Retina (tissue), 1 donor: ENCODE measurements at regions not wholly inside any gene's neighbourhood (a gene's known extent, or its start where the extent isn't known, plus 50 kb on each side); places are given as distances from the start of the nearest gene placed in this dataset.
"Not testable (repeated sequence)": the region's sequence is repeated elsewhere in the genome, so short reads cannot be mapped to it uniquely, and the experiment has no call there.

Source experiments
- DNase-seq: peaks from one replicate; pipeline ENCODE4 v3.0.0-alpha.2; 2016

DNA sequence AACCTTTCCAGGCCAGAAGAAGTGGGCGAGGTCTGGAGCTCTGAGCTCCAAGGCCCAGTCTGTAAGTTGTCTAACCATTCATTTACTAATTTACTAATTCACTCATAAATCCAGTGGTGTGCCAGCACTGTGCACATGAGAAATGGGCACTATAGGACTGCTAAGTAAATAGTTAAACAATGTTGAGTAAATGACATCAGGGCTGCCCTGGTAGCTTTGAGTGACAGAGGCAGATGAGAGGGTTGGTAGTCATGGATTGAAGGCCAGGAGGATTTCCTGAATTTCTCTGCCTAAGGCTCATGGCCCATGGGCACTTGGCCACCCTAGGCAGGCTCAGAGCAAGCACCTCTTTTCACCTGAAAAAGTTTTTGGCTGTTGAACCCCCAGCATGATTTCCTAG is 216.9 kb upstream of the RXFP2 start:
- no peak for DNase-seq

DNA sequence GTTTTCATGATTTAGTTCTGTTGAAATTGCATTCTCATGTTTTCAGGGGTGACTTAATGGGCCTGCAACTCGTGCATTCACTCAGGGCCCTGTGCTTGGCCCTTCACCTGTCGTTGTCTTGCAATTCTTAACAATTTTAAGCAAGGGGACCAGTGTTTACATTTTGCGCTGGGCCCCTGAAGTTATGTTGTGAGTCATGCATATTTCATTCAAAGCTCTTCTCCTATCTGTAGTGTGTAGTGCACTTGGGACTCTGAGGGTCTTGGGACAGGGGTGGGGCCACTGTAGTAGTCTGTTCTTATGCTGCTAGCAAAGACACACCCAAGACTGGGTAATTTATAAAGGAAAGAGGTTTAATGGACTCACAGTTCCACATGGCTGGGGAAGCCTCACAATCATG is 211.2 kb upstream of the RXFP2 start:
- no peak for DNase-seq

DNA sequence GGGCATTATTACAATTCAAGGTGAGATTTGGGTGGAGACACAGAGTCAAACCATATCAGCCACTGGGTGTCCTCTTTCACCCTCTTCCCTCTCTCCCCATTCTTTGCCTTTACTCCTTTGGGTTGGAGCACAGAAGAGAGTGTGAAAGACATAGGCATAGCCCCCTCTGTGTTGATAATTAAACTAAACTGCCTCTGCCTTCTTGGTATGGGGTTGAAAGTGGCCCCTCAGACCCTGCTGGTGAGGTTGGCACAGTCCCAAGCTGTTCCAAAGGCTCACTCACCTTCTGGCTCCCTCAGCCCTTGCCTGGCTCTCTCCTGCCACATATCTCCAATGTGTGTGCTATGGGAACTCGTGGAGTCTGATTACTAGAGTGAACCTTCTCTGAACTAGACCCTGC is 210.6 kb upstream of the RXFP2 start:
- no peak for DNase-seq

DNA sequence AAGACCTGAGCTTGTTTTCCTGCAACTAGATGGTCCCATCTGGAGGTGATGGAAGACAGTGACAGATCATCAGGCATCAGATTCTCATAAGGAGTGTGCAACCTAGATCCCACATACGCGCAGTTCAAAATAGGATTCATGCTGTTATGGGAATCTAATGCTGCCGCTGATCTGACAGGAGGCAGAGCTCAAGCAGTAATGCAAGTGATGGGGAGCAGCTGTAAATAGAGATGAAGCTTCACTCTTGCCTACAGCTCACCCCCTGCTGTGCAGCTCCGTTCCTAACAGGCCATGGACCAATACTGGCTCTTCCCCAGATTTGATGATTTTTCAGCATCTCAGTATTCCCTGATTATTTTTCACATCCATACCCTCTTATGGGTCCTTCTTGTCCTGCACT is 208.4 kb upstream of the RXFP2 start:
- DNase-seq, result peak; percentile 38

DNA sequence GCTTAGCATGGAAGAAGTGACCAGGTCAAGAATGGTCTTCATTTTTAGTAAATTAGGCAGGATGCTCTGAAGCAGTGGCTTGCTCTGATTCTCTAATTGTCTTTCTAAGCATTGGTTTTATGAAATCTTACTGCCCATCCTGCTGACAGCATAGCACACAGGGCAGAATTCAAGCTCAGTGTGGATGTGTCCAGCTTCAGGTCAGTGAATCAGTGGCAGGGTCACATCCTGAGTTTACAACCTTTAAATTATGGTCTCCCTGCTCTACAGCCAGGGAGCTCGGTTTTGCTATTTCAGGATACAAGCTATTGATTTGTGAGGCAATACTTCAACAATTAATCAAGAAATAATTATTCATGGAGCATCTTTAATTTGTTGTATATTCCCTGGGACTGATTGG is 202.3 kb upstream of the RXFP2 start:
- no peak for DNase-seq

DNA sequence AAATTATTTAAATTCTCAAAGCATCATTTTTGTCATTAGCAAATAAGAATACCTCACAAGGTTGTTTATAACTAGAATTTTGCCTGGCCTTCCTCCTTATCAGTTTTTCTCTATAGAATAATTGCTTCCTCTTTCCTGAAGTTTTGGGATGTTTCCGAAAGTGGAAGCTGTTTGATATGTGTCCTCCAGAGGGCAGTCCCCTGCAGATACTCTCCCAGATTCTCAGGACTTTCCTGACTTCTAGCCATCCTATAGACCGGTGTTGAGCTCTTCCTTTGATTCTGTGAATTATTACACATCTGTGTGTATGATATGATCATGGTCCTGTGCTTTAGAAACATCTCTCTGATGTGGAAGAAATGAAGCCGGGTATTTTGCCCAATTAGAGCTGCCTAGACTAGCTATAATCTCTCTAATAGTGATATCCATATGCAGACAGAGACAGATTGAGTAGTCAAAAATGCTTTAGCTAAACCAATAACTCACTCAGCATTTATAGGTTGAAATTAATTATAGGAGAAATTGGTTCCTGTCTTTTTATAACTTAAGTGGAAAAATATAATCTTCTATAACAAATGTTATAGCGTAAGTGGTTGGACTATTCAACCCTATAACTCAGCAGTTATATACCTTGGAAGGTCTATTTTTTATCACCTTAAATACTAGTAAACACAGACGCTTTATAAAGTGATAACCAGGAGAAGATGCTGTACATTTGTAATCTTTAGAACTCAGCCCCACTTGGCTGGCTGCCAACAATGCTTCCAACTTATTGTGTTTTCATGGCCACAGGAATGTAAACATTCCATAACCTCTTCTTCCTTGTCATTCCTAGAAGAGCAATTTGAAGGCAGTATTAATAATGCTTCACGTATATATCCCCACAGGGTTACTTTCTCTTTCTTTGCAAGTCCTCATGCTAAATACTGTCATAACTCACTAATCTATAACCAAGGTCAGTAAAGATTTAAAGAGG is 201.0 kb upstream of the RXFP2 start:
- DNase-seq, result no peak

DNA sequence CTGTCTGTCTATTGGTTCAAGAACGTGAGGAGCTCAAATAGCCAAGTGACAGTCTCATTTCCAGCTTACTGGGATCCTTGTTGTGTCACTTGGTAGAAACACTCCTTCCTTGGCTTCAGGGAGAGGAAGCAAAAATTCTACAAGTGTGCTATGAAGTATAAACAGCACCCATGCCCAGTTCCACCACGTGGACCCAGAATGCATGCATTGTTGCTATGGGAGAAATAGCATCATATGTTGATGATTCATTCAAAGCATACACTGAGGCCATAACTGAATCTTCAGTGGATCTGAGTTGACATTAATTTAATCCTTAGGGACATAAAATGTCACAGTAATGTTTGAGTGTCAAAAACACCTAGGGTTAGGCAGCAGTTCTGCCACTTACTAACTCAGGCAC is 199.0 kb upstream of the RXFP2 start:
- no peak for DNase-seq

DNA sequence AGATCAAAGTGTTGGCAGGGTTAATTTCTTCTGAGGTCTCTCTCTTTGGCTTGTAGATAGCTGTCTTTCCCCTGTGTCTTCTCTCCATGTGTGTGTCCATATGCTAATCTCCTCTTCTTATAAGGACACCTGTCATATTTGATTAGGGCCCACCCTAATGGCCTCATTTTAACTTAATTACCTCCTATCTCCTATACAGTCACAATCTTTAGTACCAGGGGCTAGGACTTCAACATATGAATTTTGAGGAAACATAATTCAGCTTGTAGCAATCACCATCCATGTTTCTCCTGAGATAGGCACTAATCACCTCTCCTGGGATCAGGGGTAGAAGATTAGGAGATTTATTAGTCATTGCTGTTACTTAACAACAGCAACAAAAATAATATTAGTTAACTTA is 196.1 kb upstream of the RXFP2 start:
- no peak for DNase-seq

DNA sequence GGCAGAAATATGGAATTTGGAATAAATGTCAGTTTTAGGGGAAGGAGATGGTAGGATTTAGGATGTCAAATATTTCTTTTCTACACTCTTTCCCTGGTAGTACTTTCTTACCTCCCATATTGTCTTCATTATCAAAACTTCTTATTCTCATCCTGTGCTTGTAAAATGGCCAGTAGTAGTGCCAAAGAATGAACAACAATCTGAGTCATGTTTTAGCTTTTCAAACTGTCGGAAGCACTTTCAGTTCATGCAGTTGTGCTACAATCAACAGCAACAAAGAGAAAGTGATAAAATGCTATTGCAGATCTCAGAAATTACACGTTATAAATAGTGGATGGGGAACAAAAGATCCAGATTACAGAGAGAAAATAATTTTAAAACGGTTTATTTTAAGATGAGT is 193.7 kb upstream of the RXFP2 start:
- DNase-seq, result no peak

DNA sequence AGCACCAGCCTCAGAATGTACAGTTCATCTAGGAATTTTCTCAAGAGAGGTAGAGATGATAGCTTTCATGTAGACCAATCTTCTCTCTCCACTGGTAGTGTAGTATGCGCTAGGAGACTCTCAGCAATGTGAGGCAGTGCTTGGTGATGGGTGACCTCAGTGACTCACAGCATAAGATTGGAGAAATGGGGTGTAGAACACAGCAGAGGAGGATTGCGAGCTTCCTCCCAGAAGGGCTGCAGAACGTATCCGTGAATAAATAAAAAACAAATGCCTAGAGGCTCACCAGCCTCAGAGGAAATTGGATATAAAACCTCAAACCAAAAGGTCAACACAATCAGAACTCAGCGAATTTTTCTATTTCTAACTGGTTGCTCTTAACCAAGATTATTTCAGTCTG is 182.9 kb upstream of the RXFP2 start:
- no peak for DNase-seq

DNA sequence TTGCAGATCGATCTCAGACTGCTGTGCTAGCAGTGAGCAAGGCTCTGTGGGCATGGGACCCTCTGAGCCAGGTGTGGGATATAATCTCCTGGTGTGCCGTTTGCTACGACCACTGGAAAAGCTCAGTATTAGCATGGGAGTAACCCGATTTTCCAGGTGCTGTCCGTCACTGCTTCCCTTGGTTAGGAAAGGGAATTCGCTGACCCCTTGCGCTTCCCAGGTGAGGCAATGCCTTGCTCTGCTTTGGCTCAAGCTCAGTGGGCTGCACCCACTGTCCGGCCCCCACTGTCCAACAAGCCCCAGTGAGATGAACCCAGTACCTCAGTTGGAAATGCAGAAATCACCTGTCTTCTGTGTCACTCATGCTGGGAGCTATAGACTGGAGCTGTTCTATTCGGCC is 155.1 kb upstream of the RXFP2 start:
- DNase-seq, result not testable (repeated sequence)

DNA sequence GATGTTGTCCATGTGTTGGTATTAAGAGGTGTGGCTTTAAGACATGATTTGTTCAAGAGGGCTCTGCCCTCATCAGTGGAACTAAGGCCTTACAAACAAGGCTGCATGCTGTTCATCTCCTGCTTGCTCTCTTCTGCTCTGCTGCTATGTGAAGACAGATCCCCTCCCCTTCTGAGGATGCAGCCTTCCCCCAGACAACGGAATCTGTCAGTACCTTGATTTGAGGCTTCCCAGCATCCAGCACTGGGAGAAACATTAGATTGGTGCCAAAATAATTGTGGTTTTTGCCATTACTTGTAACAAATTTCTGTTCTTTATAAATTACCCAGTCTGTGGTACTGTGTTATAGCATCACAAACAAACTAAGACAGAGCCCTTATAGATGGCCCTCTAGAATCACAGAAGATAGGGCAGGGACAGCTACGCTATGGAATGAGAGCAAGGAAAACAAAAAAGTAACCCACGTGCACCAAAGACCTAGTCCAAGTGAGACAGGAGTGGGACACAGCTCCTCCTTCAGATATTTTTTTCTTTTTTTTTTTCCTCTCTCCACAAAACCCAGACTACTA is 151.5 kb upstream of the RXFP2 start:
- no peak for DNase-seq

DNA sequence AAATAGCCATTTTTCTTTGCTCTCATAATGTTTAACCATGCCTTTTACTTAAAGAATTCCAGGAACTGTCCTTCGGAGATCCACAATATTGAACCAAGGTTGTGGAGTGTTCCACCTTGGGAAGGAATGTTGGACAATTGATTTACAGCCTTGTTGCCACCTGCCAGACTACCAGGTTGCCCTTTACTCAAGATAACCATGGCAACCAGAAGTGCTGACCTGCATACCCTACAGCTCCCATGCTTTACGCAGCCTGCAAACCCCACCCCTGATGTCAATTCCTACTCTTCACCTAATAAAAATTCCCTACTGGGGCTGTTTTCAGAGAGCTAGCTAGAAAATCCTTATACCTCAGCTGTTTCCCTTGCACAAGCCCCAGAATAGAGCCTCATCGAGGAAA is 151.0 kb upstream of the RXFP2 start:
- DNase-seq, result no peak

DNA sequence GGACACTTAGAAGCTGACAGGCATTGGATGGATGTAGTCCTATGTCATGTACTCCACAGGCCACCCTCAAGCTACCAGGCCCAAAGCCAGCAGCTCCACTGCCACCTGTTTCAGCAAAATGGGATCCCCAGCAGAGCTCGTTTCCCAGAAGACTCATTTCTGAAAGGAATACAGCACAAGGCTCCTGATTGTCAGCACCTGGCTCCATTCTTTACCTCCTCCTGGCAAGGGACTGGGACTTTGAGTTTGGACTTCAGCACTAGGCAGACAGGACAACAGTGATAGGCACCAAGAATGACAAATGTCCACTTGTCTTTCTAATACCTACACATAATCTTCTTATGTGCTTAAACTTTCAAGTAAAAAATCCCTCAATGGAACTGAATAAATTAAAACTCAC is 150.4 kb upstream of the RXFP2 start:
- DNase-seq, result no peak

DNA sequence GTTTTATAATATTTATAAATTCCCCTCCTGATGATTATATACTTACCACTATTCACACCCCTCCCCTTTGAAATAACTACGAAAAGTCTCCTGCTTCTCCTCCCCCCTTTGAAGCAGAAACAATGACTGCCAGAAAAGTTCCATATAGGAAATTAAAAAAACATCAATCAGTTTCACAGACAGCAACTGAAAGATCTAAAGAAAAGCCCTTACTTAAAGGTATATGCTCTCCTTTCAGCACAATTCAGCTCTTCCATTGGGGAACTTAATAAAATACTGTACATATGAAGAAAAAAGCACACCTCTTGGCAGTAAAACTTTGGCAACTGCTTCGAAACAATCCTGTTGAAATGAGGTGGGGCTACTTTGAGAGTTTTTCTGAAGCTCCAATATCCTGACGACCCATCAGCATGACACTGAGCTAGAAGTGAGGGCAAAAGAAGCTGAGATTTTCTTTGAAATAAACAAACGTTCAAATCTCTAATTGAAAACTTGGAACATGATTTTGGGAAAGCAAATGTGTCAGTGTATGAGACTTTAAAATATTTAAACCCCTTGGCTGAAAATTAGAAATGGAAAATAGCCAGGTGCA is 147.6 kb upstream of the RXFP2 start:
- no peak for DNase-seq

DNA sequence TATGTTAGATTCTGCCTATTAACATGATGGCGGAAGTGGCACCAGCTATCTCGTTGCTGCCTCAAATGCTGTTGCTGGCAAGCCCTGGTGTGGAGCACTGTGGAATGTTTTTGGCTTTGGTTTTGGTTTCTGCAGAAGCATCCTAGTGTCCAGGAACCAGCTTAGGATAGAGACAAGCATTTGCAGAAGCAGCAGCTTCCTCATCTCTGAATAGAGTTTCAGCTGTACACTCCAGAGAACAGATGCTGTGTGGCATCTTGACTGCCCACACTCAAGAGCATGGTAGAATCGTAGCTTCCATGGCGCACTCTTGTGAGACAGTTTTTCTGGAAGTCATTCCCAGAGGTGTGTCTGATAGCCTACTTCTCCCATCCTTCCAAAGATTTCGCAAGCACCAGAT is 145.3 kb upstream of the RXFP2 start:
- no peak for DNase-seq

DNA sequence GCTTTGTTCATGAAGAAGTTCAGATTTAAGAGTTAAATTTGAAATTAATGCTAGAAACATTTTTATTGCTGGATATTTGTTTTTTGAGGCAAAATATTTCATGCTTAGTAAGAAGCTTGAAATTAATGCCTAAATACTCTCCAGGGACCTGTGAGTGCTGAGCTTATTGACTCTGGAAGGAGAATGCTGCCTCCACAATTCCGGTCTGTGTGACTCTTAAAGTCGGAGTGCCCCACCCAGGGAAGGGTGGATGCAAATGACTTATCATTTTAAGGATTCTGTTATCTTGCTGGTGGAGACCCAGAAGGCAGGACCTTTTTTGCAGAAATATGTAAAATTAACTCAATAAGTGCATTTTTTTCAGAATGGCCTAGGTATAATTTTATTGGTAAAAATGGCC is 143.8 kb upstream of the RXFP2 start:
- DNase-seq, result no peak

DNA sequence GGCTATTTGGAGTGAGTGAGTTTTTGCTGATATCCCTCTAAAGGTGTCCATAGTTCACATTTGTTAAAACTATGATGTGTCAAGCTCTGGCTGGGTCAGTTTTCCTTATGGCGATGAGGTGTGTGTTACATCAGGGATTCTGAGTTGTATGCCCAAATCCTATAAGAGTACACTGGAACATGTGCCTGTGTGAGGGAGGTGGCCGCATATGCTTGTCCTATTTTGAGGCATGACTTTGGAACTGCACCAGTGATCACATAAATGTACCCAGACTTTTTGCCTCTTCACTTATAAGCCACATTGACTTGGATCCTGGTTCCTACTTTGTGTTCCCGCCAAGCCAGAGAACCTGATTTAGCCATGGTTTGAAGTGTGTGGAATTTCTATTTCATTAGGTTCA is 140.3 kb upstream of the RXFP2 start:
- no peak for DNase-seq

DNA sequence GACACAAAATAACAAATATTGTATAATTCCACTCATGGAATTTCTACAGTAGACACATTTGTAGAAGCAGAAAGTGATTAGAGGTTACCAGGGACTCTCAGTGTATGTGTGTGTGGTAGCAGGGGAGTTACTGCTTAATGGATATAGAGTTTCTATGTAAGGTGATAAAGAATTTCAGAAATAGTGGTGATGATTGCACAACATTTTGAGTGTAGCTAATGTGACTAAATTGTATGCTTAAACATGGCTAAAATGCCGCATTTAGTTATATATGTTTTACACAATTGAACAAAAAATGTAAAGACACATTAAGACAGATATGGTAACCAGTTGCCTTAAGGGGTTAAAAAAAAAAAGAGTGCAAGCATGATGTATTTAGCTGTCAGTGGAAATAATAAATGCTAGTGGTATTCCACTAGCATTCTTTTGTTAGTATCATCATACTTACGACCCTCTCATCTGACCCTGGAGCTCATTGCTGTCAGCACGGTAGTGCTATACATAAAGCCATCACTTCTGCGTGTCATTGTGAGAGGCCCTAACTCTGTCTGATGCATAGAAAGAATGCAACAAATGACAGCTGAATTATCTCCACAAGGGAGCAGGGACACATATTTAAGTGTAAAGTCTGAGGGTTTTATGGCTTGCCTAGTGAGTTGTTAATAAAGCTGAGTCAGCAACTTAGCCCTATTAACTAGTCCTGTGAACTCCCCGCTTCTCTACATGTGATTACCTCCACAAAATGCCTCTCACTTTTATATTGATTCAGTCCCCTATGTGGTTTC is 134.1 kb upstream of the RXFP2 start:
- DNase-seq, result peak; percentile 44

DNA sequence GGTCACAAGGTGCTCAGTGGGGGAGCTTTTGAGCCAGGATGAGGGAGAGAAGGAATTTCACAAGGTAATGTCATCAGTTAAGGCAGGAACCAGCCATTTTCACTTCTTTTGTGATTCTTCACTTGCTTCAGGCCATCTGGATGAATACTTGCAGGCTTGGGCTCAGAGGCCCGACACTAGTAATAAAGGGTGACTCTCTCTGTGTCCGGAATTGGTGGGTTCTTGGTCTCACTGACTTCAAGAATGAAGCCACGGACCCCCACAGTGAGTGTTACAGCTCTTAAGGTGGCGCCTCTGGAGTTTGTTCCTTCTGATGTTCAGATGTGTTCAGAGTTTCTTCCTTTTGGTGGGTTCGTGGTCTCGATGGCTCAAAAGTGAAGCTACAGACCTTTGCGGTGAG is 131.8 kb upstream of the RXFP2 start:
- not testable (repeated sequence) for DNase-seq

DNA sequence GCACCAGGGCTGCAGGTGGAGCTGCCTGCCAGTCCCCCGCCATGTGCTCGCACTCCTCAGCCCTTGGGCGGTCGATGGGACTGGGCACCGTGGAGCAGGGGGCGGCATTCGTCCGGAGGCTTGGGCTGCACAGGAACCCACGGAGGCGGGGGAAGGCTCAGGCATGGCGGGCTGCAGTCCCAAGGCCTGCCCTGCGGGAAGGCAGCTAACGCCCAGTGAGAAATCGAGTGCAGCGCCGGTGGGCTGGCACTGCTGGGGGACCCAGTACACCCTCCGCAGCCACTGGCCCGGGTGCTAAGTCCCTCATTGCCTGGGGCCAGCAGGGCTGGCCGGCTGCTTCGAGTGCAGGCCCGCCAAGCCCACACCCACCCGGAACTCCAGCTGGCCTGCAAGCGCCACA is 130.5 kb upstream of the RXFP2 start:
- DNase-seq, result not testable (repeated sequence)

DNA sequence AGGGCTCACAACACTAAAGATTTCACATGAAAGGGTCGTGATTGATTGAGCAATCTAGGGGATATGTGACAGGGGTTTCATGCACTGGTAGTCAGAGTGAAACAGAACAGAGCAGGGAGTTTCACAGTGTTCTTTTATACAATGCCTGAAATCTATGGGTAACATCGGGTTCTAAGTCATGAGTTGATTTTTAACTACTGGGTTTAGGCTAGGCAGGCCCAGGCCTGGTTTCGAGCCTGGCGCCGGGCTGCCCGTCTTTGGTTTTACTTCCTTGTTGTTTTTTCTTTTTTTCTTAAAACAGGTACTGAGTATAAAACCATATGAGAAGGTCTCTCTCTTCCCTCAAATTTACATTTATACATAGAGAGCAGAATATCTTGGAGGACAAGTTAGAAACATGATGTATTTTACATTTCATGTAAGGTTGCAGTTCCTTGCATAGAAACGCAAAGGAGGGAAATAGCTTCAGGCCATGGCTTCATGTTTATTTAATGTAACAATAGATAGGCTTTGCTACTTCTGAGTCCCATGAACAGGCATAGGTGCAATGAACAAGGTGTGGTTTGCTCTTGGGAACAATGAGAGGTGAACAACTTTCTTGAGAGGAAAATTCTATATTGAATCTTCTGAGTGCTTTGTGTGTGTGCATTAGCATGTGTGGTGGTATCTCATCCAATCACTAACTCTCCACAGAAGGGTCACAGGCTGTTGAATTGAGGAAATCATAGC is 128.9 kb upstream of the RXFP2 start:
- DNase-seq, result no peak

DNA sequence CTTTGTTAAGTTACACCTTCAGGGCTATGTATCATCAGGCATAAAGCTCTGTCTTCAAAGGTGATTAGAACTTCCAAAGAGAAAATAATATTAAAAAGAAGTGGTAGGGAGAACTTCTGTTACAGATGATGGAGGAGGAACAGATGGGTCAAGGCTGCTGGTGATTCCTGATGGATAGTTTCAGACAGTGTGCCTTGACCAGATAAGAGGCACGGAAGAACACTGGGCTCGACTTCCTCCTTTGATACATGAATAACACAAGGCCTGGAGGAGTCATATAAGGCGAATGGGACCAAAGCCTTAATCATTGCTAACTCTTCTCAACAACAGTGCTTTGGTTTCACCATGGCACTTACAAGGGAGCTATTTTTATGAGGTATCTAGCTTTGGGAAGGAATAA is 128.1 kb upstream of the RXFP2 start:
- DNase-seq, result no peak
